HPDE6-E6E7 (cell line): ENCODE measurements at regions not wholly inside any gene's neighbourhood (a gene's known extent, or its start where the extent isn't known, plus 50 kb on each side); places are given as distances from the start of the nearest gene placed in this dataset.

ENCODE experiments used
- DNase-seq: peaks from one replicate; pipeline ENCODE4 v3.0.0; 2011; ENCODE audit warnings: missing footprints; ENCODE audit errors: extremely low spot score

DNA sequence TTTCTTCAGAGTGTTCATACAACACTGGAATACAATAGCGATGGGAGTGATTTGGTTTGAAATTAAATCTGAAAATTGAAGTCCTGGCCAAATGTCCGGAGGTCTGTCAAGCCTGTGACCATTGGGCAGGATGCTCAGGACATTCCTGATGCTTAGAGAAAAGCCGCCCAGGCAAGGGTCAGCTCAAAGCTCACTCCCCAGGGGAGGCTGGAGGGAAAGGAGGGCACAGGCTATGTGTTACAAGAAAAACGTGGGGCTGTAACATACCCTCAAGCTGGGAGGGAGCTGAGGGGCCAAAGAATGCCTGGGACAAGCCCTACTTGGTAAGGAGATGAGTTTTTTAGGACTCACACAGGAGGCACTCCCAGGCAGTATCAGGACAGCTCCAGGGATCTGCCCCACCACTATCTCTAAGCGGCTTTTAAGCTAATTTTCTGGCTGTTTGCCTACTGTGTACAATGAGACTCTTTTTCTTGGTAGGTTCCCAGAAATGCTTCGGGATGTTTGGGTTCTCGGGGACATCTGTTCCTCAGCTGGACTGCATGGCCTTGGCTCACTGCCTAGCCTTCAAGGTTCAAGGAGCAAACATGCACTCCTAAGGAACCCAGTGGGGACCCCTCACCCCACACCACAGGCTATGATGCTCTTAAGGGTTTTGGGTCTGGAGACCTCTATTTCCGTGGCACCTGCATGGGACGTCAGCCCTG is 500.1 kb downstream of the BRD1 start:
- no peak for DNase-seq

DNA sequence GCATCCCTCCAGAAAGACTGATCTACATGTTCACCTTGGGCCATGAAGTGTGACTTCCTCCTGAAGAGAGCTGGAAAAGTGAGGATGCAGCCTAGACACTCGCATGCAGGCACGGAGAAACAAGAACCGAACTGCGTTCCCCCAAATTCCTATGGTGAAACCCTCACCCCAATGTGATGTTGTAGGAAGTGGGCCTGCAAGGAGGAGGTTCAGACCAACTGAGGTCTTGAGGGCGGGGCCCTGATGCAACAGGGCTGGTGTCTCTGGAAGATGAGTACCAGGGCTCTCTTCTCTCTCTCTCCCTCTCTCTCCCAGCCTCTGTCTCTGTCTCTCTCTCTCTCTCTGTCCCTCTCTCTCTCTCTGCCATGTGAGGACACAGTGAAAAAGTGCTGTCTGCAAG is 501.1 kb downstream of the BRD1 start:
- DNase-seq, result no peak

DNA sequence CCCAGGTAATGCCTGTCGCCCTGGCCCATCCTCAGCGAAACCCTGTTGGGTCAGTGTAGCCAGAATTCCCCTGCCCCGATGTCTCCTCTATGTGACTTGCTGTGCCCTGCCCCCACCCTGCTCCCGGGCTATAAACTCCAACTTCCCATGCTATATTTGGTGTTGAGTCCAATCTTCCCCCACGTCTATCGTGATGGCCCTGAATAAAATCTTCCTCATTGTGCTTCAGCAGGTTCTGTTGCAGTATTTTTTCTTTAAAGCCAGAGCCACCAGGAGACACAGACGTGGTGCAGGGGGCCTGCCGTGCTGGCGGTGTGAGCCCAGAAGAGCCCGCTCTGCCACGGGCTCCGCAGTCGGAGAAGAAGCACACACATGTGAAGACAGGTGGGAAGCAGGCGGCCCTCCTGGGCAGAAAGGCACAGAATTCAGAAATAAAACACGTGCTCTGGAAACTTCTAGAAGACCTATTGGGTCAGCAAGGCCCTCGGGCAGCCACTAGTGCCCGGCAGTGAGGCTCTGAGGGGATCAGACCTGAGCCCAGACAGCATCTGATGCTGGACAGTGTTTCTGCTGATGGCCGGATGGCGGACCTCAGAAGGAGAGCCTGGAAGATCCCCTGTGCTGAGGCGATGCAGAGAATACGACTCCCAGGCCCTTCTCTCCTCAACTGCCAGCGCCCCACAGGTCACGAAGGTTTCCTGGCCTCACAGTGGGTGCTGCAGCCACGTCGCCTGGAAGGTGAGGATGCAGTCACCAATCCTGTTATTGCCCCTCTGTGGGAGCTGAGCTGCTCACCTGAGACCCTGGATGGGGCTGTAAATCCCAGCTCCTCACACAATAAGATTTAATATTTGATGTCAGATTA is 501.9 kb downstream of the BRD1 start:
- DNase-seq, result no peak

GRCh38 chr22:49324527-49325491 is 502.9 kb downstream of the BRD1 start:
- no peak for DNase-seq

DNA sequence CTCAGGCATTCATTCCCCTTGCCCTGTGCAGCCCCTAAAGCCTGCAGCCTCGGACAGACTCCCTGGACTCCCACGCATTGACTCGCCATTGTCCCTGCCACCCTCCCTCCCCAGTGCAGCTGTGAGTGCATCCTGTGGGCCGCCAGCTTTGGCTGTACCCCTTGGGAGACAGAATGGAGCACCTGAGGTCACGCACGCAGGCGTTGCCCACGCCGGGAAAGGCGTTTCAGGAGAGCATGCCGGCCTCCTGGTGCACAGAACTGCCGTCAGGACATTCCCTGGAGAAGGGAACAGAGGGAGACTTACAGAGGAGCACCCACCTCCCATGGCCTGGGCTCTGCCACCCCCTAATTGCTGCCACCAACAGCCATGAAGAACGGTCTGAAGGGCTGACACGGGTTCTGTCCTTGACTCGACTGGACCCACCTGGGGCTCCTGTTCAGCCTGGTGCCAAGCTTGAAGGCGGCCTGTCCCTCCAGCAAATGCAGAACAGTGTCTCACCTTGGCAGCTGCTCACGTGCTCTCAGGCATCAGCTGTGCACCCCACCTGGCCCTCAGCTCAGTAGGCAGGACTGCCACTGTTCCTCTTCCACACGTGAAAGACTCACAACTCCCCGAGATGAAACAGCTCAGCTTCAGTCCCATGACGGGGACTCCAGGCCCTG is 503.8 kb downstream of the BRD1 start:
- no peak for DNase-seq

DNA sequence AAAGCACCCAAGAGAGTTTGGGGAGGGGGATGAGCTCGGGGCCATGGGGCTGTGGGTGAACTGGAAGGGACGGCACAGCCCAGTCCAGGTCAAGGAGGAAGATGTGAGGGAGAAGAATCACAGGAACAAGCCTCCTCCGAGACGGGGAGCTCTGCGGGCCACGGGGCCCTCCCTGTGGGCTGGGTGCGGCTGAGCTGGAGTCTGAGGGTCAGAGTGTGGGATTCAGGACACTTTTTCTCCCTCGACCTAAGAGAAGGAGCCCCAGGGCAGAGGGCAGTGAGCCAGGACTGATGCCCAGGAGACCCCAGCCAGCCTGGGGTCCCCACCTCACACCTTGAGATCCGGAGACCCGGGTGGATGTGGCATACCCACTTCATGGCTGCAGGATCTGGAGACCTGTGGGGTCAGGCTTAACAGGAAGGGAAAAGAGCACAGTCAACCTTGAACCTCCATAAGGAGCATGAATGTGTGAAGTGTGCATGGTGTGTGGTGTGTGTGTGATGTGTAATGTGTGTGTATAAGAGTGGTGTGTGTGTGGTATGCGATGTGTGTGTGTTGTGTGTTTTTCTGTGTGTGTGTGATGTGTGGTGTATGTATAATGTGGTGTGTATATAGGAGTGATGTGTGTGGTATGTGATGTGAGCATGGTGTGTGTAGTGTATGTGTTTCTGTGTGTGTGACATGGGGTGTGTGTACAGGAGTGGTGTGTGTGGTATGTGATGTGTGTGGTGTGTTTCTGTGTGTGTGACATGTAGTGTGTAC is 504.6 kb downstream of the BRD1 start:
- DNase-seq, result no peak

GRCh38 chr22:49322231-49322630 is 505.4 kb downstream of the BRD1 start:
- no peak for DNase-seq

- no peak for DNase-seq
Observed at GRCh38 chr22:49321477-49322055, 506.1 kb downstream of the BRD1 start.

GRCh38 chr22:49320714-49321476 is 506.8 kb downstream of the BRD1 start:
- no peak for DNase-seq

DNA sequence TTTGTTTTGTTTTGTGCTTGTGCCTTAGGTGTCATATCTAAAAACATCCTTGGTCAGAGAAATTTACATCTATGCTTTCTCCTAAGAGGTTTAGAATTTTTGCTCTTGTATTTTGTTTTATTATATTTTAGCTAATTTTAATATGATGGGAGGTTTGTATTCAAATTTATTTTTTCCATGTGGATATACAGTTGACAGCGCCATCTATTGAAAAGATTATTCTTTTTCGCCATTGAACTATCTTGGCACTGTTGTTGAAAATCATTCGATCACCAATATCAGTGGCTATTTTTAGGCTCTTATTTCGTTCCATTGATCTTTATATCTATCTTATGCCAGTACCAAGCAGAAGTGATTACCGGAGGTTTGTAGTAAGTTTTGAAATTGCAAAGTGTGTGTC is 510.3 kb downstream of the BRD1 start:
- DNase-seq, result no peak

DNA sequence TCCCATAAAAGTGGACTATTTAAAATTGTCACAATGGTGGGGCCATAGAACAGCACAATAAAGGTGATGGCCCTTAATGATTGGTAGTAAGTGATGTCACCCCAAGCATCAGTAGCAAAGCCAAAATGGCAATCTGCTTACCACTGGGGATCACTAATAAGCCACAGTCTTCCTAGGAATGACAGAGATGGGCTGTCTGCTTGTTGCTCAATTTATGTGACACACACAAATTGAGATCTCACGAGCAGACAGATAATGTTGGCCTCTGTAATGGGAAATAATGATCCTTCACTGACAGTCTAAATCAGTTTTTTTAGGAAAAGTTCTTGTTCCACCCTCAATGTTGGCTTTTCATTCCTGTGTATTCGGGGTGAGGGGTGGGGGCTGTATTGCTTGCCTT is 515.1 kb downstream of the BRD1 start:
- DNase-seq, result no peak

- DNase-seq, result no peak
Observed at GRCh38 chr22:49310354-49310753, 517.3 kb downstream of the BRD1 start.

GRCh38 chr22:49308300-49308699 is 519.4 kb downstream of the BRD1 start:
- DNase-seq, result no peak

GRCh38 chr22:49307870-49308269 is 519.8 kb downstream of the BRD1 start:
- no peak for DNase-seq

- no peak for DNase-seq
Observed at GRCh38 chr22:49307481-49307830, 520.2 kb downstream of the BRD1 start.

DNA sequence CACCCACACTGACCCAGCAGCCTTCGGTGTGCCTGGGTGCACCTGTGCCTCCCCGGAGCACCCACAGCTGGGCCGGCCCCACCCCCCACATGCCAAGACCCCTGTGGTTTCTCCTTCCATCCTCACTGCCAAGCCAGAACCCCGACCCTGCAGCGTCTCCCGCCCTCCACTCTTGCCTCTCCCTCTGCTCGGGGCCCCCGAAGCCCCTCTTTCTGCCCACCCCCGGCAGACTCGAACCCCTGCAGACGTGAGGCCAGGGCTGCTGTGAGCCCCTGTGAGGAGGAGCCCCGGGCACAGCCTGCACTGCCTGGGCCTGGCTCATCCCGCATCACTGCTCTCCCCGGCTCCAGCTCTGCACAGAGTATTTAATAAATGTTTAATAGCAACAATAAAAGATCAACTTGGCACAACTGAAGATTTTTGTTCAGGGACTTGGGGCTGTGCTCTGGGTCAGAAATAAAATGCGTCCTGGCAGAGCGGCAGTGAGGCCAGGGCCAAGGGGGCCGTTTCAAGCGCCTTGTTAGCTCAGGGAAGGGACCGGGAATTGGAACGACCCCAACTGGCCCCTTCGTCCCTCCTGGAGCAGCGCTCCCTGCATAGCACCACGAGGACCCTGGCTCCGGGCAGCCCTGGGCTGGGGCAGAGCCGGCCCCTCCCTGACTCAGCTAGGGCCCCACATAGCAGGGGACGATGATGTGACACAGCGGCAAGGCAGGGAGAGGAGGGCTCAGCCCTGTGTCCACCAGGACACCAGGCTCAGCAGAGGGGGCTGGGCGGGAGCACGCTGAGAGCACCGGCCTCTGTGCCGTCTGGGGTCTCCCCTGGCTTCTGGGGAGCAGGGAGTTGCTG is 520.8 kb downstream of the BRD1 start:
- DNase-seq, result no peak

DNA sequence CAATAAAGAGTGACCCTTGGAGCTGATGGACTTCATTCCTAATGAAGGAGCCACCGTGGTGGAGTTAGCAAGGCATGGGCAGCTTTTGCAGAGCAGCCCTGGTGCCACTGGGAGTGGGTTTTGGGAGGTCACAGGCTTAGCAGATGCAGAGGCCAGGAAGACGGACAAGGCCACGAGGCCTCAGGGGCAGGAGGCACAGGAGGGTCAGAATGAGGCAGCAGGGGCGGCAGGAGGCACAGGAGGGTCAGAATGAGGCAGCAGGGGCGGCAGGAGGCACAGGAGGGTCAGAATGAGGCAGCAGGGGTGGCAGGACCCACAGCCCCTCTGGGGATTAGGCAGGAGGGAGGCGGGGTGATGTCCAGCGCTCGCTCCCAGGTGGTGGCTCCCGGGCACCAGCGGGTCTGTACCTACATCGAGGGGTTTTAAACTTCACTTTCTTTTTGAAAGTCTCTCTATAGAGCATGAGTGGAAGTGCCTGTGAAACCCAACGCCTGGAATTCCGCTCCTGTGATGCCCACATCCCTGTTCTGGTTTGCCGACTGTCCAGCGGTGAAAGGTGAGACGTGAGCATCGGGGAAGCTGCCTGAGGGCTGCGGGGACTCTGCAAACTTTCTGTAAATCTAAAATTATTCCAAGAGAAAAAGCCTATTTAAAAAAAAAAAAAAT is 521.6 kb downstream of the BRD1 start:
- no peak for DNase-seq
